Stromal cell of bone marrow (primary cell): ENCODE measurements at regions not wholly inside any gene's neighbourhood (a gene's known extent, or its start where the extent isn't known, plus 50 kb on each side); places are given as distances from the start of the nearest gene placed in this dataset.
"Not testable (repeated sequence)": the region's sequence is repeated elsewhere in the genome, so short reads cannot be mapped to it uniquely, and the experiment has no call there.

ENCODE experiments used
- DNase-seq: peaks from one replicate; pipeline ENCODE4 v3.0.0-alpha.2; 2012; ENCODE audit warnings: low read depth

DNA sequence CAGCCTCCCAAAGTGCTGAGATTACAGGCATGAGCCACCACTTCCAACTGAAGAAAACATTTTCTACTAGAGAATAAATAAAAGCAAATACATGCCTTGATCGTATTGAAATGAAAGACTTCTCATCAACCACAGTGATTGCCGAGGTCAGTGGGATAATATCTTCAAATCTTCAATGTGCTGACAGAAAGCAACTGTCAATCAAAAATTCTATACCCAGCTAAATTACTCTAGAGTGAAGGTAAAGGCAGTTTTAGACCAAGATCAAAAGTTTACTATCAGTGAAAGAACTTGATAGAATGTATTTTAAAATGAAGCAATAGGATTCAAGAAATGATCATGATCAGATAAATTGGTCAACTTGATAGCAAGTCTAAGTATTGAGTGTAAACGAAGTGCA lies 130.6 kb downstream of the BRD1 start:
- no peak for DNase-seq

DNA sequence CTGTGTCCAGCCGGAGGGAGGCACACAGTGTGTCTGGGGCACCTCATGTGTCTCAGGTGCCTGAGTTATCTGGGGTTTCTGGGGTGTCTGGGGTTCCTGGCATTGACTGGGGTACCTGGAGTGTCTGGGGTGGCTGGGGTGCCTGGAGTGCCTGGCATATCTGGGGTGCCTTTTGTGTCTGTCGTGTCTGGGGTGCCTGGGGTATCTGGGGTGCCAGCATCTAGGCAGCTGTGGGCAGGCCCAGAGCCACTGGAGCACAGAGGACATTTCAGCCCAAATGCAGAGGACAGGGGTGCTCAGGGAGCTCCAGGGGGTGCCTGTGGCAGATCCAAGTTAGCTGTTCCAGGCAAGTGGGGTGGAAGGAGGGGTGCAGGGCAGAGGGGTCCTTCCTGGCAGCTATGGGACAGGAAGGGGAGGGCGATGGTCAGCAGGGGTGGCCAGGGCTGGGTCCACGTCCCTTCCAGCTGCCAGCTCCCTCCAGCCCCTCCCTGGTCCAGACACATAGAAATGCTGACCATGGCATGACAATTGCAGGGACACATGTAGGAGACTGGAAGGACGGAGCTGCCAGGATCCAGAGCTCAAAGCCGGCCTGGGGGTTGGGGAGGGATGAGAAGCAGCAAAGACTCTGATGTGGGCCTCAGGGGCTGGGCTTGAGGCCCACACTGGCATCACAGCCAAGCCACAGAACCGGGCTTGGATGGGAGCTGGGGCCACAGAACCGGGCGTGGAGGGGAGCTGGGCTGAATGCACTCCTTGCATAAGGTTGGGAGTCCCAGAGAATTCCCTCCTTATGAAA lies 133.0 kb downstream of the BRD1 start:
- no peak for DNase-seq

DNA sequence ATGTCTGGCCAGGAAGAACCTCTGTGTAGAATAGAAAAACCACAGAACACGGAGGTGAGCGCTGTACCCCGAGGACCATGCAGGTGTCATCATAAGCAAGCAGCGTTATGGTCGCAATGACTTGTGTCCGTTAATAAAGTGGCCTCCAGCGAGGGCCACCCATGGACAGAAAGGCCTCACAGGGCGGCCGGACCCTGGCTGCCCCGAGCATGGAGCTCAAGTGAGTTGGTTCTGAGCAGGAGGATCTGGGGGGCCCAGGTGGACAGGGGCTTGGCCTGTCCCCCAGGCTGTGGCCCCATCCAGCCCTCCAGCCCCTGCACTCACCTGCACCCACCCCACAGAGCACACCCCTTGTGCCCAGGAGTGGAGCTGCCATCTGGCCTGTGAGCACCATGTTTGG lies 133.8 kb downstream of the BRD1 start:
- DNase-seq: no peak

DNA sequence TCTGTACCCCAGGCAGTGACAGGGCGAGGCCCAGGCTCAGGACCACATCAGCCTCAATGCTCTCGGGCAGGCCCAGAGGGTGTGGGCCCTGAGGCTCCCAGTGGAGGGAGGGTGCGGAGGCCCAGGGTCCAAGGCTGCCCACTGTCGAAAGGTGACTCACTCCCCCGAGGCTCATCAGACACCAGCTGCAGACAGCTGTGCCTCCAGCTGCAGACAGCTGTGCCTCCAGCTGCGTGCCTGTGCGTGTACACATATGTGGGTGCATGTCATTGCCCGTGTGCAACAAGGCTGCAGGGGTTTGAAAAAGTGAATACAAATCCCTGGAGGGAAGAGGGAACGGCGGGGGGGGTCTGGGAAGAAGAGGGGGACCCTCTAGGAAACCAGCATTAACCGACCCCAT lies 134.3 kb downstream of the BRD1 start:
- DNase-seq: no peak

DNA sequence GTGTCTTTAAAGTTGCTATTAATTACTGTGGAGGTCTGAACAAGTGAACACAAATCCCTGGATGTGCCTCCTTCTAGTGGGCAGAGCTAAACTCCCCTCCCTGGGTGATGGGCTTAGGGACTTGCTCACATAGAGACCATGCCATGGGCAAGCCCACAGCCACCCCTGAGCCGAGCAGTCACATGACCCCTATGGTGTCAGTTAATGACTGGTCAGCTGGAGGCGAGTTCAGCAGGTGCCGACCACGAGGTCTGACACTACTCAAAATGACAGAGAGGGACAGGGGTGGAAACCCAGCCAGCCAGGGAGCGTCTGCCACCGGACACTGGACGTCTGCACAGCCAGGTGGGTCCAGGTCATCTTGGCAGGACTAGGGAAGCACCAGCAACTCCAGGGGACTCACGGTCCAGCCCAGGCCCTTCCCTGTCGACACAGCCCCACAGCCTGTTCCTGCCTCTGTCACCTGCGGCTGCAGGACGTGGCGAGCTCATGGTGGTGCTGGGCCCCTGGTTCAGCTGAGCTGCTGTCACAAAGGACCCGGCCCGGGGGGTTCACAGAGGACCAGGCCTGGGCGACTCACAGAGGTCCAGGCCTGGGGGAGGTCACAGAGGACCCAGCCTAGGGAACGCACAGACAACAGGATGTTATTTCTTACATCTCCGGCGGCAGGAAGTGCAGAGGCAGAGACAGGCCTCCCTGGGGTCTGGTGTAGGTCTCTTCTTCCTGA lies 135.0 kb downstream of the BRD1 start:
- no peak for DNase-seq

DNA sequence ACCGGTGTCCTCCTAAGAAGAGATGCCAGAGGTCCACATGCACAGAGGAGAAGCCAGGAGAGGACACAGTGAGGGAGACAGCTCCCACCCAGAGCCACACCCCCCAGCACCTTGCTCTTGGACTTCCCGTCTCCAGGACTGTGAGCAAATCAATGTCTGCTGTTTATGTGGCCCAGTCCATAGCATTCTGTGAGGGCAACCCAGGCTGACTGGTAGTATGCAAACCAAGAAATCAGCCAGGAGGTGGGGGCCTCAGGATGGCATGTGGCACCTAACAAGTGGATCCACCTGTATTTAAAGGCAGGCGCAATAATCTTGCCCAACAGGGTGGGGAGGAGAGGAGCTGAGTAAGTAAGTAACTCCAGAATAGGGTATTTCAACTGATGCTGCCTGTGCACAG lies 136.4 kb downstream of the BRD1 start:
- DNase-seq: no peak

DNA sequence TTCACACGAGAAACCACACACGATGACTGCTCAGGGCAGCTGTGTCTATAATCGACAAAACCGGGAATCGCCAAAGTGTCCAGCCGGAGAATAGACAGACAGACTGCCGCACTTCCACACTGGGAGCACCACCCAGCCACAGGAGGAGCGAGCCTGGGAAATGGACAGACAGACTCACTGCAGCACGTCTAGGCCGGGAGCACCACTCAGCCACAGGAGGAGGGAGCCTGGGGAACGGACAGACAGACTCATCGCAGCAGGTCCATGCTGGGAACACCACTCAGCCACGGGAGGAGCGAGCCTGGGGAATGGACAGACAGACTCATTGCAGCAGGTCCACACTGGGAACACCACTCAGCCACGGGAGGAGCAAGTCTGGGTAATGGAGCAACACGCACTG lies 137.2 kb downstream of the BRD1 start:
- no peak for DNase-seq

DNA sequence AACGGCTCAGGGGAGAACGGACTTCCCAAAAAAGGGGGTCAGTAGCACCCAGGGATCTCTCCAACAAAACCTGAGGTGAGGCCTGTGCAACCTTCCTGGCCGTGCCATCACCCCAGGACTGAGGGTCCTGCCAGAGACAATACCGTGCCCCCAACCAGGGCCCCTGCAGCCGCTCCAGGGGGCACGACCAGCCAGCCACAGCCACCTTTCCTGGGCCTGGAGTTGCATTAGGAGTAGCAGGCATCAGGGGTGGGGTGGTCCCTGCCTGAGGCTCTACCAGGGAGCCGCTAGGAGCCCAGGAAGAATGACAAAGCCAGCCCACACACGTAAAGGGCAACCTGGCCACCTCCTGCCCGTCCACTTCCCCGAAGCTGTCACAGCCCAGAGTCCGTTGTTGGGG lies 137.8 kb downstream of the BRD1 start:
- no peak for DNase-seq

DNA sequence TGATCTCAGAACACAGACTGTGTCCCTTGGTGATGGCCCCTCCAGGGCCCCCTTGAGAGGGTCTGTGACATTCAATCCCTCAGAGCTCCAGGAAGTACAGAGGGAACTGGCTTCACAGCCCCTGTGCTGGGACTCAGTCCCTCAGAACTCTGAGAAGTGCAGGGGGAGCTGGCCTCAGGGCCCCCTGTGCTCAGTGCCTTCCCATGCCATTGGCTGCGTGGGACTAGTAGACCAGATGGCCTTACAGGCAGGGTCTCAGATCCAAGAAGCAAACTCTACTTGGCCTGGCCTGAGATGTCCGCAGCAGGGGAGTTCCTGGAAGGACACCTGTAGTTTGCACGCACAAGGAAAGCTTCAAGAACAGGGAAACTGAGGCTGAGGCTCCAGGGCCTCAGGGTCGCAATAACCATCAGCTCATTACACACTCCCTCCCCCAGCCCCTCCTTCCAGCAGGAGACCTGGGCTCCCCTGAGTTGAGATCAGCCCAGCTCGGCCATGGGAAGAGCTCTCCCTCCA lies 138.4 kb downstream of the BRD1 start:
- DNase-seq: no peak

DNA sequence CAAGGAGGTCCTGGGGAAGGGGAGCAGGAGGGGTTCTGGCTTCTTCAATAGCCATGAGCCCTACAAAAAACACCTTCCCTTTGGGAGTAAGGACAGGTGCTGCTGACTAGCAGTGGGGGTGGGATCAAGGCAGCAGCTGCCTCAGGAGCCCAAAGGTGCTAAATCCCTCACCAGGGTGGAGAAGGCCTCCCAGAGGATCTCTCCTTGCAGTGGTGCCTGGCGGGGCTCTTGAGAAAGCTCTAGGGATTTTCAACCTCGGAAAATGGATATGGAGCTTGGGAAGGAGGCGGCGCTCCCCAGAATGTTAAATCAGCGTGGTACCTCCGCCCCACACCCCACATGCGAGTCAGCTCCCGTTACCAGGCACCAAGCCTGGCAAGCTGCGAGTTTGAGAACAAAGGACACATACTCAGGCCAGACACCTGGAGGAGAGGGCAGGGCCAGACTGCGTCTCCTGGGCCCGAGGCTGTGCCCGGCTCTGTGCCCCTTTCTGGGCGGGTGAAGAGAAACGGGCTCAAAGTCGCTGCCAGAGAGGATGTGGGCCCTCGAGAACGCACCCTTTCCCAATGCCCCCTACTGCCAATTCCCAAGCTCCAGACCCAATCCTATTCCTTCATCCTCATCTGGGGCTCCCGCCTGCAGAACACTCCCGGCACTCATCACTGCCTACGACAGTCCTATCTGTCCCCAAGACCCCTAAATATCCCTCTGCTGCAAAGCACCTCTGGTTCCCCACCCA lies 139.0 kb downstream of the BRD1 start:
- no peak for DNase-seq

DNA sequence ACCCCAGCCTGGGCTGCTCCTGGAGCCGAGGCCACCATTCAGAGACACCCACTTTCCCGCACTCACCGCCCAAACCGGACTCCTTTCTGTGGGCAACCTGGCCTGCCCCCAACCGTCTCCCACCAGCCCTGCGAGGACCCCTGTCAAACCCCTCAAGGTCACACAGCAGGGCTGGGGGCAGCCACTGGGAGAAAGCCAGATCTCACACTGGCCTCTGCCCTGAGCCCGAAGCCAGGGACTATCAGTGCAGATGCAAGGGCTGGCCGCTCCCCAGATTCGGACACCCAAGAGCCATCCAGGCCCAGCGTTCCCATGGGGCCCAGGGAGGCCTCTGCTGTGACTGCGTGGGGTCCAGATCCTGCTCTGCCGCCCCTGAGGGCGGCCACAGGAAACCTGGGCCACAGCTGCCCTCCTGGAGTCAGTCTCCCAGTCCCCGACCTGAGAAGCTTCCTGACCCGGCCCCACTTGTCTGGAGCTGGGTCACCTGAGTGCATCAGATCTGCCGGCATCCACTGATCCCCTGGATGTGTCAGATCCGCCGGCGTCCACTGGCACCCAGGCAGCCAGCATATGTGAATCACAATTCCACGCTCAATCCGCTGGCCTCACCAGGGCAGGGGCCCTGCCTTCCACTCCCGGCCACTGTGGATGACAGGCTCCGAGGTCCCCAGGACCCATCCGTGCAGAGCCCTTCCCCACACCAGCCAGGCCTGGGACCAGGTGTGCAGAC lies 139.7 kb downstream of the BRD1 start:
- DNase-seq: no peak

DNA sequence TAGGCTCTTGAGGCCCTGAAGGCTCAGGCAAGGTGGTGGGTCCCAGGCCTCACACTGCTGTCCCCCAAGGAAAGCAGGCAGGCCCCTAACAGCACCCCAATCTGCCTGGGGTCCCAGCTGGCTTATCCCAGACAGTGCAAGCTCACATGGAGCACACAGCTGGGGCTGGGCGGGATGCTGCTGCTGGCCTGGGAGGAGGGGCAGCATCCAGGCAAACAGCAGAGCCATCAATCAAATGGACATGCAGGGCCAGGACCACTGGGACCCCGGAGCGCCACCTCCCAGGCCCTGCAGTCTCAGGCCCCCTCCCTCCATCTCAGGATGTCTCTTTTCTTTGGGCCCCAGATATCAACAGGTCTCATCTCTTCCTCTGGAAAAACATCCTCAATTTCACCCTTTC lies 140.3 kb downstream of the BRD1 start:
- no peak for DNase-seq

DNA sequence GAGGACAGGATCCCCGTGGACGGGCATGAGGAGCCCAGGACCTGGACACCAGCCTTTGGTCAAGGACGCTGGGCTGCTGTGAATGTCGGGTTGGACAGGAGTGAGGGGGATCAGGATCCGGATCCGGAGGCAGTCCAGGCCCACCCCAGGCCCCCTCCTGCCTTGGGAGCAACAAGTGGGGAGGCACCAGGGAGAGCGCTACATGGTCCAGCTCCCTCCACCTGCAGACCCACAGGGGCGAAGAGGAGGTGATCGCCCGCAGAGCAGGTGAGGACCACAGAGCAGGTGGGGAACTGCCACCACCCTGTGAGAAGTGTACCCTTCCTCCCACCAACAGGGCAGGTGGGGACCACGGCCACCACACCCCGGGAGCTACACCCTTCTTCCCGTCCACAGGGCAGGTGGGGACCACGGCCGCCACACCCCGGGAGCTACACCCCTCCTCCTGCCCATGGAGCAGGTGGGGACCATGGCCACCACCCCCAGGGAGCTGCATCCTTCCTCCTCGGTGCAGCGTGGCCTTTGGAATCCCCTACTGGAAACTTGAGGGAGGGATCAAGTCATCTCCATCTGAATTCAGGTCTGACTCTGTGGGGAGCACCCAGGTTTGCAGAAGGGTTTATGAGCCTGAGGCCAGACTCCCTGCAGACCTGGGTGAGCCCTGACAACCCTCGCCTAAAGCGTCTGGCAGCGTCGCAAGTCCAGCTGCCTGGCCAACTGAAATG lies 141.0 kb downstream of the BRD1 start:
- no peak for DNase-seq

DNA sequence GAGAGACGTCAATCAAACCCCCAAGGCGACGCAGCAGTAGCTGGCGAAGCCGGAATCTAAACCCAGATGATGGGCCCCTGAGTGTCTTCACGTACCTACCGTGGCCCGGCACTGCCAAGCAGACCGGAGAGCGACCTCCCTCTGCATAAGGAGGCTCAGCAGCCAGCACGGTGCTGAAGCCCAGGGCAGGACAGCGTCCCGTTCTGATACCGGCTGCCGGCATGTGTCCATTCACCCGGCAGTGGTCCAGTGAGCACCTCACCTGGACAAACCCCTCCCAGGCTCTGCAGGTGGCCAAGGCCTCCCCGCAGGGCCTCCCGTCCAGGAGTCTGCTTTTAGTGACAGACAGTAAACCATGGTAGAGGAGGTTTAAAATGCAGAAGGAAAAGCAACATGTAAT lies 142.0 kb downstream of the BRD1 start:
- DNase-seq: no peak

DNA sequence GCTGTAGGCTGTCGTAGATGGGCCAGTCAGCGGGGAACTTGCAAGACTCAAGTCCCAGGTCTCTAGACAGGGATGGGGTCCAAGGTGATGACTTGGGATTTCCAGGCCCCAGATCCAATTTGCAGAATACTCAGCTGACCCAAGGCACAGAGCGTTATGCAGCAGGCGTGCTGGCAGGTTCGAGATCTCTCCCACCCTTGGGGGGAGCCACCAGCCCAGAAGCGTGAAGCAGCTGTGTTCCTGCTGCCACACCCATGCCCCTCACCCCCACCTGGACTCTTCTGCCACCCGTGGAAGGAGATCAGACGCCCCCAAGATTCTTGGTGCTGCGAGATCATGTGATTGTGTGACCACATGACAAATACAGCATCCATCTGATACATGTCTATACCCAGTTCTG lies 142.6 kb downstream of the BRD1 start:
- no peak for DNase-seq

DNA sequence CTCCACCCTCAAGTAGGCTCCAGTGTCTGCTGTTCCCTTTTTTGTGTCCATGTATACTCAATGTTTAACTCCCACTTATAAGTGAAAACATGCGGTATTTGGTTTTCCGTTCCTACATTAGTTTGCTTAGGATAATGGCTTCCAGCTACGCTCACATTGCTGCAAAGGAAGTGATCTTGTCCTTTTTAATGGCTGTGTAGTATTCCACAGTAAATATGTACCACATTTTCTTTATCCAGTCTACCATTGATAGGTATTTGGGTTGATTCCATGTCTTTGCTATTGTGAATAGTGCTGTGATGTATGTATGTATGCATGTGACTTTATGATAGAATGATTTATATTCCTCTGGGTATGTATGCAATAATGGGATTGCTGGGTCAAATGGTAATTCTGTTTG lies 144.6 kb downstream of the BRD1 start:
- no peak for DNase-seq

DNA sequence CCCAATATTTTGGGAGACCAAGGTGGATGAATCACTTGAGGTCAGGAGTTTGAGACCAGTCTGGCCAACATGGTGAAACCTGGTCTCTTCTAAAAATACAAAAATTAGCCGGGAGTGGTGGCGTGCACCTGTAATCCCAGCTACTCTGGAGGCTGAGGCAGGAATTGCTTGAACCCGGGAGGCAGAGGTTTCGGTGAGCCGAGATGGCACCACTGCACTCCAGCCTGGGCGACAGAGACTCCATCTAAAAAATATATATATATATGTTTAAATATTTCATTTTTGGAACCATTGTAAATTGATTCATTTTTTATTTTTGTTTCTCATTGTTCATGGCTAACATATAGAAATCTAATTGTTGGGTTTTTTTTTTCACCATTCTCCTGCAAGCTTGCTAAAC lies 146.9 kb downstream of the BRD1 start:
- DNase-seq: not testable (repeated sequence)

DNA sequence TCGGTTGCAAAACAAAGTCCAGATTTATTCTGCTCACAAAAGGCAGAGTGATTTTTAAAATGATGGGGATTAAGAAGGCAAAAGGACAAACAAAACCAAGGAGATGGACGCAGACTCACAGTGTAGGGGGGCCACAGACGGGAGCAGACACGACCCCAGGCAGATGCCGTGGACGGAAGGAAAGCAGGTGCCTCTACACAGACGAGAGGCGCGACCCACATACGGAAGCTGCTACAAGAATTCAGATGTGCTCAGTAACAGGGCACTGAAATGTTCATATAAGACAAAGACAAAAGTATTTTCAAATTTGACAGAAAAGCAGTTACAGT lies 148.9 kb downstream of the BRD1 start:
- no peak for DNase-seq

DNA sequence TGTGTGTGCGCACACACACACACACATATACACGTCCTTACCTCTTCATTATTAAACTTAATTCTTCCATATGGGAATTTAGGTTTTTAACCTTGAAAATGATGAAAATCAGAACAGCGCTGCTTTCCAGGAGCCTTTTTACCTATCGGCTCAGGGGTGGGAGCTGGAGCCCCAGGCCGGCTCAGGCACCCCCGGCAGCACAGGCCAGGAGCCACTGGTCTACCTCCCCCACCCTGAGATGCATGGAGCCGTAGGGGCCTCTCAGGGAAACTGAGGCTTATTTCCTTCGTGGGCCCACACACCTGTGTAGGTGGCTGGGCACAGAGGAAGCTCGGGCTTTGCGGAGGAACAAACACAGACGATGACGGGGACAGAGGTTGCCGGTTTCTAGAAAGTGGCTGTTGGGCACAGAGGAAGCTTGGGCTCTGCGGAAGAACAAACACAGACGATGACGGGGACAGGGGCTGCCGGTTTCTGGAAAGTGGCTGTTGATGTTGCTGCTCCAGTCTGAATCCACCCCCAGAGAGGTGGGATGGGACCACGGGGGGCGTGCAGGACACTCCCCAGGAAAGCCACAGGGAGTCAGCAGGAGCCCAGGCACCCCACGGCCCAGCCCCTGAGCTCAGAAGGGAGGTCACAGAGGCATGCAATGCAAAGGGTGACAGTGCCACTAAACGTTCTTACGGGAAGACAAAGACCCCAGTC lies 149.4 kb downstream of the BRD1 start:
- DNase-seq: no peak

DNA sequence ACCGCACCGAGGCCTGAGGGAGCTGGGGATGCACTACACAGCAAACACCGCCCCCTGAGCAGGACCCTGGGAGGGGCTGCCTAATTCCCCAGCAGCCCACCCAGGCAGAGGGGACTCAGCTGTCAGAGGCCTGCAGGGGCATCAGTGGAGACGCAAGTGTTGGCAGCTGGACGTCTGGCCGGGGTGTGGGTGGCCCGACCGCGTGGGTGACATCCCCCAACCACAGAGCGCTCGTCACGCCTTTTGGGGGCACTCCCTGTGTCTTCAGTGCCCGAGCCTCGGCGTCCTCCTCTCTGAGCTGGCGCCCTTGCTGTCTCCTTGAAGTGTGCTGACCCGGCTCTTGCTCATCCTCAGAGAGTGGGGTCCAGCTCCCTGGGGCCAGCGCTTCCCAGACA lies 150.2 kb downstream of the BRD1 start:
- no peak for DNase-seq
